Parathyroid adenoma (tissue), 2 donors: ENCODE measurements at regions not wholly inside any gene's neighbourhood (a gene's known extent, or its start where the extent isn't known, plus 50 kb on each side); places are given as distances from the start of the nearest gene placed in this dataset.

Source experiments
- H2AFZ ChIP-seq: fragments of 300-600 bp; sonication (generic); one replicate; pipeline ENCODE4 v1.7.0; 2017; ENCODE audit warnings: antibody characterized with exemption, mild to moderate bottlenecking
- H3K27ac ChIP-seq: fragments of 300-600 bp; sonication (generic); one replicate; pipeline ENCODE4 v1.7.0; 2017
- H3K27me3 ChIP-seq: fragments of 300-600 bp; sonication (generic); one replicate; pipeline ENCODE4 v1.7.0; 2017; ENCODE audit warnings: low read length; ENCODE audit not compliant: control insufficient read depth, insufficient read depth
- H3K36me3 ChIP-seq: fragments of 300-600 bp; sonication (generic); one replicate; pipeline ENCODE4 v1.7.0; 2017; ENCODE audit warnings: low read length; ENCODE audit not compliant: control insufficient read depth, insufficient read depth
- H3K4me1 ChIP-seq: fragments of 300-600 bp; sonication (generic); one replicate; pipeline ENCODE4 v1.7.0; 2017; ENCODE audit warnings: control low read depth
- H3K4me2 ChIP-seq: fragments of 300-600 bp; sonication (generic); one replicate; pipeline ENCODE4 v1.7.0; 2017; ENCODE audit warnings: low read length
- H3K4me3 ChIP-seq: fragments of 300-600 bp; sonication (generic); one replicate; pipeline ENCODE4 v1.7.0; 2017; ENCODE audit warnings: low read depth, low read length
- H3K79me2 ChIP-seq: fragments of 300-600 bp; sonication (generic); one replicate; pipeline ENCODE4 v1.7.0; 2017; ENCODE audit warnings: control low read depth
- H3K9ac ChIP-seq: fragments of 300-600 bp; sonication (generic); one replicate; pipeline ENCODE4 v1.7.0; 2017; ENCODE audit warnings: mild to moderate bottlenecking
- H3K9me3 ChIP-seq: fragments of 300-600 bp; sonication (generic); one replicate; pipeline ENCODE4 v1.7.0; 2017; ENCODE audit warnings: low read length; ENCODE audit not compliant: control insufficient read depth
- CTCF ChIP-seq: fragments of 300-600 bp; sonication (generic); IDR thresholded peaks from one replicate; pipeline ENCODE4 v1.7.0; 2017; ENCODE audit warnings: antibody characterized with exemption, mild to moderate bottlenecking
- donor health status: primary hyperparathyroidism.

- H3K27me3 ChIP-seq = no peaks in the 10 kb centered on the region
- no peaks in the 10 kb centered on the region for H3K79me2 ChIP-seq
- no peak for TF ChIP-seq CTCF
- no peak overlapping the region for H3K4me3 ChIP-seq
- H2AFZ ChIP-seq = no peak overlapping the region
- no peaks in the 10 kb centered on the region for H3K4me1 ChIP-seq
- H3K9ac ChIP-seq = no peak overlapping the region
- H3K9me3 ChIP-seq = no peaks in the 10 kb centered on the region
- no peak overlapping the region for H3K27ac ChIP-seq
- H3K4me2 ChIP-seq = no peak overlapping the region
- no peaks in the 10 kb centered on the region for H3K36me3 ChIP-seq
Measured at GRCh38 chr2:111661286-111661940, 222.6 kb downstream of the ANAPC1 start.

- Histone ChIP-seq H3K79me2 (no peaks in the 10 kb centered on the region), H3K4me1 (no peaks in the 10 kb centered on the region), H3K27me3 (no peaks in the 10 kb centered on the region), H3K36me3 (no peaks in the 10 kb centered on the region), H2AFZ (no peak overlapping the region), H3K9me3 (no peaks in the 10 kb centered on the region), H3K4me2 (no peak overlapping the region), H3K27ac (no peak overlapping the region), H3K4me3 (no peak overlapping the region), H3K9ac (no peak overlapping the region)
- no peak for TF ChIP-seq CTCF
Measured at GRCh38 chr2:111662039-111662770, 221.8 kb downstream of the ANAPC1 start.

GRCh38 chr2:111662771-111663470, 221.1 kb downstream of the ANAPC1 start:
- H3K36me3 ChIP-seq = no peaks in the 10 kb centered on the region

GRCh38 chr2:111663471-111664274, 220.3 kb downstream of the ANAPC1 start:
- Histone ChIP-seq H3K4me1 (no peaks in the 10 kb centered on the region), H3K27ac (no peak overlapping the region), H2AFZ (no peak overlapping the region), H3K36me3 (no peaks in the 10 kb centered on the region), H3K9ac (no peak overlapping the region), H3K9me3 (no peaks in the 10 kb centered on the region), H3K27me3 (no peaks in the 10 kb centered on the region), H3K4me2 (no peak overlapping the region), H3K4me3 (no peak overlapping the region), H3K79me2 (no peaks in the 10 kb centered on the region)
- TF ChIP-seq CTCF = no peak

More at GRCh38 chr2:111662771-111663470, 221.1 kb downstream of the ANAPC1 start:
- no peak overlapping the region for H3K4me2 ChIP-seq
- H3K79me2 ChIP-seq = no peaks in the 10 kb centered on the region
- no peak overlapping the region for H2AFZ ChIP-seq
- TF ChIP-seq CTCF = no peak
- no peaks in the 10 kb centered on the region for H3K9me3 ChIP-seq
- H3K4me1 ChIP-seq = no peaks in the 10 kb centered on the region
- no peak overlapping the region for H3K4me3 ChIP-seq
- no peak overlapping the region for H3K27ac ChIP-seq
- no peaks in the 10 kb centered on the region for H3K27me3 ChIP-seq
- H3K9ac ChIP-seq = no peak overlapping the region
